Right lobe of liver (tissue), 4 donors: ENCODE measurements at regions not wholly inside any gene's neighbourhood (a gene's known extent, or its start where the extent isn't known, plus 50 kb on each side); places are given as distances from the start of the nearest gene placed in this dataset.

Experiments
- POLR2A ChIP-seq: fragments of 450-650 bp; IDR thresholded peaks from one replicate; pipeline ENCODE4 v1.6.1; 2017; ENCODE audit warnings: antibody characterized with exemption, mild to moderate bottlenecking
- TF ChIP-seq, protein P1 (sequence below), 4 donors: fragments of 200-600 bp in 3 of 4; fragments of 450-650 bp in 1 of 4; IDR thresholded peaks; one replicate each; pipeline versions ENCODE4 v1.5.1 to v1.8.0; 2016 to 2022; ENCODE audit warnings: antibody characterized with exemption in 4 of 4, mild to moderate bottlenecking in 2 of 4
- donor health status: DM: no; HTN: no; CAD: no.
- donor health status: DM: no; HTN: no; CAD: no.
- donor health status: DM: no; HTN: yes; CAD: no.

DNA sequence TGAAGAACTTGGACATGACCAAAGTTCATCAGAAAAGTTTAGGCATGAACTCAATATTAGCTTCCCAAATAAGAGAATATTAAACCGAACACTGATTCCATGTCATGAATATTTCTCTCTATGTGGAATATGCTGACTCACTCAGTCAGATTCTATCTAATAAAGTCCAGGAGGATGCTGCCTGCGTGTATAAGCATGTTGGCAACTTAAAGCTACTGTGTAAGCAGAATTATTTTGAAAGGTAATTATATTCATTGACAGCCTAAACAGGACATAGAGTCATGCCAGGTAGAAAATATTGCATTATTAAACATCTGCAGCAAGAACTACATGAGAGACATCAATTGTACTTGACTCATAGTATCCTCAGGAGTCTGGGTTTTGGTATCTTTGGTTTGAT lies 367.9 kb upstream of the SPOCK3 start:
- TF ChIP-seq POLR2A: no peak
- TF ChIP-seq, protein P1, sequence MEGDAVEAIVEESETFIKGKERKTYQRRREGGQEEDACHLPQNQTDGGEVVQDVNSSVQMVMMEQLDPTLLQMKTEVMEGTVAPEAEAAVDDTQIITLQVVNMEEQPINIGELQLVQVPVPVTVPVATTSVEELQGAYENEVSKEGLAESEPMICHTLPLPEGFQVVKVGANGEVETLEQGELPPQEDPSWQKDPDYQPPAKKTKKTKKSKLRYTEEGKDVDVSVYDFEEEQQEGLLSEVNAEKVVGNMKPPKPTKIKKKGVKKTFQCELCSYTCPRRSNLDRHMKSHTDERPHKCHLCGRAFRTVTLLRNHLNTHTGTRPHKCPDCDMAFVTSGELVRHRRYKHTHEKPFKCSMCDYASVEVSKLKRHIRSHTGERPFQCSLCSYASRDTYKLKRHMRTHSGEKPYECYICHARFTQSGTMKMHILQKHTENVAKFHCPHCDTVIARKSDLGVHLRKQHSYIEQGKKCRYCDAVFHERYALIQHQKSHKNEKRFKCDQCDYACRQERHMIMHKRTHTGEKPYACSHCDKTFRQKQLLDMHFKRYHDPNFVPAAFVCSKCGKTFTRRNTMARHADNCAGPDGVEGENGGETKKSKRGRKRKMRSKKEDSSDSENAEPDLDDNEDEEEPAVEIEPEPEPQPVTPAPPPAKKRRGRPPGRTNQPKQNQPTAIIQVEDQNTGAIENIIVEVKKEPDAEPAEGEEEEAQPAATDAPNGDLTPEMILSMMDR (IDR thresholded peaks at IDR 0.05): no peak
